ENCODE measurements at regions not wholly inside any gene's neighbourhood (a gene's known extent, or its start where the extent isn't known, plus 50 kb on each side); places are given as distances from the start of the nearest gene placed in this dataset.

DNA sequence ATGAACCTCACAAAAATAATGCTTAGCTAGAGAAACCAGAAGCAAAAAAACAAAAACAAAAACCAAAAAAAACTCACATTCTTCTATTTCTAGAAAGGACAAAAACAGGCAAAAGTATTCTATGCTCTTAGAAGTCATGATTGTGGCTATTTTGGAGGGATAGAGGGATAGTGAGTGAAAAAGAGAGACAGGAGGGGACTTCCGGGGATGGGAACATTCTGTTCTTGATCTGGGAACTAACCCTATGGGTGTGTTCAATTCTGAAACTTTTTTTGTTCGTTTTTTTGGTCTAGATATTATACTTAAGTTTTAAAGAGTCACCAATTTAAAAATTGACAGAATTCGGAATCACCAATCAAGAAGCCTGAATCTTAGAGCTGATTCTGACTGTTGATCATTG is 120.0 kb upstream of the TPM1 start:
- H3K79me2 ChIP-seq (ENCODE audit: insufficient read depth, low read depth, low read length), result no peaks in the 10 kb centered on the region

GRCh38 chr15:62925875-62926274 is 116.7 kb upstream of the TPM1 start:
- BruUV-seq (replicated peaks), result no TSS peak
- H4K20me1 ChIP-seq (ENCODE audit: insufficient read depth, low read length), result no peaks in the 10 kb centered on the region
- intact Hi-C loops (cut with micrococcal nuclease; ENCODE audit: unreplicated experiment), result no loop called here
- H3K4me1 ChIP-seq (ENCODE audit: insufficient read depth, low read length, poor library complexity, severe bottlenecking), result no peaks in the 10 kb centered on the region
- H3K9me3 ChIP-seq (ENCODE audit: low read length), result no peaks in the 10 kb centered on the region
- TF ChIP-seq, protein P1, sequence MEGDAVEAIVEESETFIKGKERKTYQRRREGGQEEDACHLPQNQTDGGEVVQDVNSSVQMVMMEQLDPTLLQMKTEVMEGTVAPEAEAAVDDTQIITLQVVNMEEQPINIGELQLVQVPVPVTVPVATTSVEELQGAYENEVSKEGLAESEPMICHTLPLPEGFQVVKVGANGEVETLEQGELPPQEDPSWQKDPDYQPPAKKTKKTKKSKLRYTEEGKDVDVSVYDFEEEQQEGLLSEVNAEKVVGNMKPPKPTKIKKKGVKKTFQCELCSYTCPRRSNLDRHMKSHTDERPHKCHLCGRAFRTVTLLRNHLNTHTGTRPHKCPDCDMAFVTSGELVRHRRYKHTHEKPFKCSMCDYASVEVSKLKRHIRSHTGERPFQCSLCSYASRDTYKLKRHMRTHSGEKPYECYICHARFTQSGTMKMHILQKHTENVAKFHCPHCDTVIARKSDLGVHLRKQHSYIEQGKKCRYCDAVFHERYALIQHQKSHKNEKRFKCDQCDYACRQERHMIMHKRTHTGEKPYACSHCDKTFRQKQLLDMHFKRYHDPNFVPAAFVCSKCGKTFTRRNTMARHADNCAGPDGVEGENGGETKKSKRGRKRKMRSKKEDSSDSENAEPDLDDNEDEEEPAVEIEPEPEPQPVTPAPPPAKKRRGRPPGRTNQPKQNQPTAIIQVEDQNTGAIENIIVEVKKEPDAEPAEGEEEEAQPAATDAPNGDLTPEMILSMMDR (conservative IDR thresholded peaks at IDR 0.05; ENCODE audit: low read length), result no peak
- TF ChIP-seq EZH2phosphoT487 (IDR thresholded peaks at IDR 0.05; ENCODE audit: borderline replicate concordance, low read depth, low read length), result no peak
- CTCF ChIA-PET (ENCODE audit: unreplicated experiment), result no interaction called here
- H3K36me3 ChIP-seq (ENCODE audit: insufficient read depth, low read length), result no peaks in the 10 kb centered on the region
- H2AFZ ChIP-seq (ENCODE audit: low read length), result no peak overlapping the region
- no peak overlapping the region for H3K4me2 ChIP-seq (ENCODE audit: low read length)
- POLR2A ChIA-PET, result no interaction called here
- no peak for DNase-seq (ENCODE audit: low spot score)
- no peaks in the 10 kb centered on the region for H3K79me2 ChIP-seq (ENCODE audit: insufficient read depth, low read depth, low read length)
- no peaks in the 10 kb centered on the region for H3K9me2 ChIP-seq (ENCODE audit: insufficient read depth, low read length)
- H3K4me3 ChIP-seq (ENCODE audit: low read depth, low read length, poor library complexity, severe bottlenecking), result no peak overlapping the region
- no peak overlapping the region for H3K27ac ChIP-seq (ENCODE audit: low read depth, low read length, poor library complexity, severe bottlenecking)

More for the DNA sequence above, 120.0 kb upstream of the TPM1 start:
- Histone ChIP-seq H3K4me1 (ENCODE audit: insufficient read depth, low read length, poor library complexity, severe bottlenecking) (no peaks in the 10 kb centered on the region), H2AFZ (ENCODE audit: low read length) (no peak overlapping the region), H3K36me3 (ENCODE audit: insufficient read depth, low read length) (no peaks in the 10 kb centered on the region), H3K4me2 (ENCODE audit: low read length) (no peak overlapping the region), H3K9me2 (ENCODE audit: insufficient read depth, low read length) (no peaks in the 10 kb centered on the region), H4K20me1 (ENCODE audit: insufficient read depth, low read length) (no peaks in the 10 kb centered on the region), H3K27ac (ENCODE audit: low read depth, low read length, poor library complexity, severe bottlenecking) (no peak overlapping the region), H3K9me3 (ENCODE audit: low read length) (no peaks in the 10 kb centered on the region), H3K4me3 (ENCODE audit: low read depth, low read length, poor library complexity, severe bottlenecking) (no peak overlapping the region)
- intact Hi-C loops (cut with micrococcal nuclease; ENCODE audit: unreplicated experiment), result no loop called here
- ChIA-PET POLR2A (no interaction called here), CTCF (ENCODE audit: unreplicated experiment) (no interaction called here)
- BruUV-seq (replicated peaks), result no TSS peak
- TF ChIP-seq EZH2phosphoT487 (IDR thresholded peaks at IDR 0.05; ENCODE audit: borderline replicate concordance, low read depth, low read length), result no peak
- TF ChIP-seq, protein P1 (conservative IDR thresholded peaks at IDR 0.05; ENCODE audit: low read length), result no peak
- no peak for DNase-seq (ENCODE audit: low spot score)

GRCh38 chr15:62927196-62927595 is 115.4 kb upstream of the TPM1 start:
- intact Hi-C loops (cut with micrococcal nuclease; ENCODE audit: unreplicated experiment), result no loop called here
- CTCF ChIA-PET (ENCODE audit: unreplicated experiment), result no interaction called here
- Histone ChIP-seq H3K79me2 (ENCODE audit: insufficient read depth, low read depth, low read length) (no peaks in the 10 kb centered on the region), H3K9me3 (ENCODE audit: low read length) (no peaks in the 10 kb centered on the region), H4K20me1 (ENCODE audit: insufficient read depth, low read length) (no peaks in the 10 kb centered on the region), H3K36me3 (ENCODE audit: insufficient read depth, low read length) (no peaks in the 10 kb centered on the region), H3K4me3 (ENCODE audit: low read depth, low read length, poor library complexity, severe bottlenecking) (no peak overlapping the region), H3K27ac (ENCODE audit: low read depth, low read length, poor library complexity, severe bottlenecking) (no peak overlapping the region), H3K9me2 (ENCODE audit: insufficient read depth, low read length) (no peaks in the 10 kb centered on the region), H3K4me1 (ENCODE audit: insufficient read depth, low read length, poor library complexity, severe bottlenecking) (no peaks in the 10 kb centered on the region), H3K4me2 (ENCODE audit: low read length) (no peak overlapping the region), H2AFZ (ENCODE audit: low read length) (no peak overlapping the region)
- no TSS peak for BruUV-seq (replicated peaks)
- DNase-seq (ENCODE audit: low spot score), result no peak
- POLR2A ChIA-PET, result interaction anchor here (0.5 to 1.0 kb wide), 3 partner anchors 79 to 1192 kb away, joined by 3 read pairs; no protein-coding TSS in a partner anchor
- TF ChIP-seq EZH2phosphoT487 (IDR thresholded peaks at IDR 0.05; ENCODE audit: borderline replicate concordance, low read depth, low read length), result no peak
- TF ChIP-seq, protein P1 (conservative IDR thresholded peaks at IDR 0.05; ENCODE audit: low read length), result no peak
